ENCODE measurements at regions not wholly inside any gene's neighbourhood (a gene's known extent, or its start where the extent isn't known, plus 50 kb on each side); places are given as distances from the start of the nearest gene placed in this dataset.
A peak's percentile ranks its signal among the peaks of the same experiment; 100 is the strongest.
"Not testable (repeated sequence)": the region's sequence is repeated elsewhere in the genome, so short reads cannot be mapped to it uniquely, and the experiment has no call there.

GRCh38 chr3:66552846-66553245 is 52.0 kb upstream of the LRIG1 start:
- DNase-seq (ENCODE audit: low read depth in 1 of 2, low spot score in 1 of 2), result no peak
- TF ChIP-seq JUND (IDR thresholded peaks at IDR 0.05; ENCODE audit: low read depth), result no peak
- in situ Hi-C loops (cut with HindIII; ENCODE audit: low pct_unique_long_range_greater_than_20kb, low sequenced_read_pairs), result no loop called here

- TF ChIP-seq JUND (IDR thresholded peaks at IDR 0.05; ENCODE audit: low read depth), result no peak
- in situ Hi-C loops (cut with HindIII; ENCODE audit: low pct_unique_long_range_greater_than_20kb, low sequenced_read_pairs), result no loop called here
- no peak for DNase-seq (ENCODE audit: low read depth in 1 of 2, low spot score in 1 of 2)
Observed at GRCh38 chr3:66553441-66554113, 52.8 kb upstream of the LRIG1 start.

GRCh38 chr3:66554178-66554577 is 53.4 kb upstream of the LRIG1 start:
- in situ Hi-C loops (cut with HindIII; ENCODE audit: low pct_unique_long_range_greater_than_20kb, low sequenced_read_pairs), result no loop called here
- no peak for TF ChIP-seq JUND (IDR thresholded peaks at IDR 0.05; ENCODE audit: low read depth)
- DNase-seq (ENCODE audit: low read depth in 1 of 2, low spot score in 1 of 2), result no peak

GRCh38 chr3:66555214-66555844 is 54.5 kb upstream of the LRIG1 start:
- in situ Hi-C loops (cut with HindIII; ENCODE audit: low pct_unique_long_range_greater_than_20kb, low sequenced_read_pairs), result no loop called here
- no peak for TF ChIP-seq JUND (IDR thresholded peaks at IDR 0.05; ENCODE audit: low read depth)
- DNase-seq (ENCODE audit: low read depth in 1 of 2, low spot score in 1 of 2), result no peak

DNA sequence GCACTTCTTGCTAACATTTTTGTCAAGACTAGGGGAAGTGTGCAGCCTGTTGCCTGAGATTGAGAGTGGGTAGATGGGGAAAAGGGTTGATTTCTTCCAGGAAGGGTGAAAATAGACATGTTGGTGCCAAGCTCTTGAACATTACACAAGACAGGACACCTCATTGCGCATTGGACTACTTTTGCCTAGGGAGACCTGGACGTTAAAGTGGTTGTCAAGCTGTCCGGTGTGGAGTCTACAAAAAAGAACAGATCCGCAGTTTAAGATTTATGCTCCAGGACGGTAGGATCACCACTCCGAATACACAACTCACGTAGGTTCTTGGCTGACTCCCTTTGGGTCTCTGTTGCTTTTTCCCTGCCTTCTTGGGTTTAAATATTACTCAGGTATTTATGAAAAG is 56.3 kb upstream of the LRIG1 start:
- in situ Hi-C loops (cut with HindIII; ENCODE audit: low pct_unique_long_range_greater_than_20kb, low sequenced_read_pairs), result no loop called here
- no peak for DNase-seq (ENCODE audit: low read depth in 1 of 2, low spot score in 1 of 2)

GRCh38 chr3:66559924-66560323 is 59.1 kb upstream of the LRIG1 start:
- in situ Hi-C loops (cut with HindIII; ENCODE audit: low pct_unique_long_range_greater_than_20kb, low sequenced_read_pairs); DNase-seq (ENCODE audit: low read depth in 1 of 2, low spot score in 1 of 2): not testable (repeated sequence)

More for the DNA sequence above, 56.3 kb upstream of the LRIG1 start:
- no peak for TF ChIP-seq JUND (IDR thresholded peaks at IDR 0.05; ENCODE audit: low read depth)

GRCh38 chr3:66561367-66561766 is 60.5 kb upstream of the LRIG1 start:
- in situ Hi-C loops (cut with HindIII; ENCODE audit: low pct_unique_long_range_greater_than_20kb, low sequenced_read_pairs), result no loop called here
- no peak for DNase-seq (ENCODE audit: low read depth in 1 of 2, low spot score in 1 of 2)
- TF ChIP-seq JUND (IDR thresholded peaks at IDR 0.05; ENCODE audit: low read depth), result no peak

GRCh38 chr3:66565301-66565700 is 64.5 kb upstream of the LRIG1 start:
- DNase-seq (ENCODE audit: low read depth in 1 of 2, low spot score in 1 of 2), result no peak
- in situ Hi-C loops (cut with HindIII; ENCODE audit: low pct_unique_long_range_greater_than_20kb, low sequenced_read_pairs), result no loop called here
- no peak for TF ChIP-seq JUND (IDR thresholded peaks at IDR 0.05; ENCODE audit: low read depth)

DNA sequence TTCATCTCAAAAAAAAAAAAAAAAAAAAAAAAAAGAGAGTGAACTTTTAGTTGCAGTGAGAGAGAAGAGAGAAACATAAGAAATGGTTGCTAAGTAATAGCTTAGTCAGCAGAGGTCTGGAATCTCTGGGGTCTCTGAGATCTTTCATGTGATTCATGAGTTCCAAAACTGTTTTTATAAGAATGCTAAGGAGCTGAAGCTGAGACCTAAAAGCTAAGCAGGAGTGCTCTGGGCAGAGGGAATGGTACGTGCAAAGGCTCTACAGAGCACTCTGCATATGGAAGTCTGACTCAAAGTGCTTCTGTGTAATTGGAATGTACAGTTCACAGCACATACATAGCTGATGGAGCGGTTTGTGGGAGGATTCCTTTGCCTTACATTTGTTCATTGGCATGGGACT is 66.3 kb upstream of the LRIG1 start:
- in situ Hi-C loops (cut with HindIII; ENCODE audit: low pct_unique_long_range_greater_than_20kb, low sequenced_read_pairs), result no loop called here
- TF ChIP-seq JUND (IDR thresholded peaks at IDR 0.05; ENCODE audit: low read depth), result no peak
- DNase-seq (ENCODE audit: low read depth in 1 of 2, low spot score in 1 of 2), result no peak

GRCh38 chr3:66572090-66572675 is 71.4 kb upstream of the LRIG1 start:
- in situ Hi-C loops (cut with HindIII; ENCODE audit: low pct_unique_long_range_greater_than_20kb, low sequenced_read_pairs), result no loop called here
- TF ChIP-seq JUND (IDR thresholded peaks at IDR 0.05; ENCODE audit: low read depth), result no peak
- peak in 1 of 2 experiments; percentile 4 for DNase-seq (ENCODE audit: low read depth in 1 of 2, low spot score in 1 of 2)

DNA sequence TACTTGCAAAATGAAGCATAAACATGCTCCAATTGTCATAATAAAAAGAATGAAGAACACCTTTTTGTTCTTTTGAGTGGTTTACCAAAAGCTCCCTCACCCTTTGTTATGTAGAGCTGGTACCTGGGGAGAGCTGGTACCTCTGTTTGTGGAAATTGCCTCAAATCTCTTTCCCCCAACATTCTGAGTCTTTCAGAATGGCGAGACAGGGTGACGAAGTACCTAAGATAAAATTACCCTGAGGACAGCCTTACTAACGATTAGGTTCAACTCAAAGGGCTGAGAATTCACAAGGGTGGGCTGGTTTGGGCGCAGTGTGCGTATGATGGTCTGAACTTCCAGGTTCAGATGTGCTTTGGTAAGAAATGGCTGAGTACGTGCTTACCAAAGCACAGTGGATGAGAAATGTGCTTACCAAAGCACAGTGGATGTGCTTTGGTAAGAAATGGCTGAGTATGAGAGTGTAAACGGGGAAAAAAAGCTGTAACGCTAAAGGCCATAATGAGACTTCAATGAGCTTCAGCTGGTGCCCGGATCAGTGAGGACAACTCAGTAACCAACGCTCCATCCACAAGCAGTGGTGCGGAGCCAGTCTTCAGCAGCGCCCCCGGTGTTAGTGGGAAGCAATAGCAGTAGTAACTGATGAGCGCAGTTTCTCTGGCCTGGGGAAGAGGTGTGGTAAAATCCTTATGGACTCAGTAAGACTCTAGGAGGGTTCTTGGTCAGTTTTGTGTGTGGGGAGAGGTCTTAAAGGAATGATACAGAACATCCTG is 72.3 kb upstream of the LRIG1 start:
- in situ Hi-C loops (cut with HindIII; ENCODE audit: low pct_unique_long_range_greater_than_20kb, low sequenced_read_pairs), result no loop called here
- TF ChIP-seq JUND (IDR thresholded peaks at IDR 0.05; ENCODE audit: low read depth), result no peak
- peak in 1 of 2 experiments; percentile 12 for DNase-seq (ENCODE audit: low read depth in 1 of 2, low spot score in 1 of 2)

- in situ Hi-C loops (cut with HindIII; ENCODE audit: low pct_unique_long_range_greater_than_20kb, low sequenced_read_pairs), result no loop called here
- DNase-seq (ENCODE audit: low read depth in 1 of 2, low spot score in 1 of 2), result no peak
- no peak for TF ChIP-seq JUND (IDR thresholded peaks at IDR 0.05; ENCODE audit: low read depth)
Observed at GRCh38 chr3:66574091-66574490, 73.3 kb upstream of the LRIG1 start.

Measured in T47D (cell line).